ENCODE measurements at regions not wholly inside any gene's neighbourhood (a gene's known extent, or its start where the extent isn't known, plus 50 kb on each side); places are given as distances from the start of the nearest gene placed in this dataset.

DNA sequence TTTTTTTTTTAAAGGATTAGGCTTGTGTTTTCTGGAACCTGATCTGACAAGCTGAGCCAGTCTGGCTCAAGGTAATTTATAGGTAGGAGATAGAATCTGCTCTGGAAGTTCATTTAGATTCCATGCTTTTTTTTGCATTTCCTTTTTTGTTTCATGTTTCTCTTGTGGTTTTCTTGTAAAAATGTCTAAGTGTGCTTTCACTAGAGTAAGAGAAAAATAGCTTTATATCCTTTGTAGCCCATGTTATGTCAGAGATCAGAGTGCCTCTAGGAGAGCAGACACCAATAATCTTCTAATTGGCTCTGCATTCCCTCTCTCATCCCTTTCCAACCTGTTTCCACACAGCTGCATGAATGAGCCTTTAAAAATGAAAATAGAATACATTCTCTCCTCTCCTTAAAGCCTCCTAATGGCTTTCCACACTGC, 389.8 kb upstream of the KCNMB2 start:
- no peak for DNase-seq

- DNase-seq: no peak
Measured at GRCh38 chr3:178147001-178147400, 389.2 kb upstream of the KCNMB2 start.

GRCh38 chr3:178152031-178152806, 384.0 kb upstream of the KCNMB2 start:
- DNase-seq: no peak

DNA sequence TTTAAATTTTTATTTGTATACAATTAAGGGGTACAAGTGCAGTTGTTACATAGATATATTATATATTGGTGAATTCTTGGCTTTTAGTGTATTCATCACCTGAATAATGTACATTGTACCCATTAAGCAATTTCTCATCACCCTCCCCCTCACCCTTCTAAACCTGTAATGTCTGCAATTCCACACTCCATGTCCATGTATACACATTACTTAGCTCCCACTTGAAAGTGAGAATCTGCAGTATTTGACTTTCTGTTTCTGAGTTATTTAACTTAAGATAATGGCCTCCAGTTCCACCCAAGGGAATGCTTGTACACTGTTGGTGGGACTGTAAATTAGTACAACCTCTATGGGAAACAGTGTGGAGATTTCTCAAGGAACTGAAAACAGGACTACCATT, 383.2 kb upstream of the KCNMB2 start:
- DNase-seq: no peak

GRCh38 chr3:178155521-178155920, 380.7 kb upstream of the KCNMB2 start:
- no peak for DNase-seq

DNA sequence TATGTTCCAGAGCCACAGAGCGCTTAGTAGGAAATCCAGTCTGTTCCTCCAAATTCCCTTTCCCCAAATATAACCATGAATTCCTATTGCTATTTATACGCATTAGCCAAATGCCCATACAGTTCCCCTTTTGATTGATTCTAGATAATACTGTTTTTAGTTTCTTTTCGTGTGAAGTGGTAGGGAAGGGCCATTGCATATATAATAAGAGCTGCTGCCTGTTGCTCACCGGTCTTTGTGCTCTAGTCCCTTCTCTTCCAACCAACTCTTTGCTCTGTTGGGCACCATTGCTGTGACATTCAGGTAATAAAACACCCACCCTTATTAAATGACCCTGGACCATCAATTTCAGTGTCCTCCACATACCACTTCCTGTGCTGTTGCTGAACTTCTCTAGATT, 379.9 kb upstream of the KCNMB2 start:
- no peak for DNase-seq

- no peak for DNase-seq
Measured at GRCh38 chr3:178159691-178160220, 376.5 kb upstream of the KCNMB2 start.

- no peak for DNase-seq
Measured at GRCh38 chr3:178169421-178169820, 366.8 kb upstream of the KCNMB2 start.

- peak; percentile 27 for DNase-seq
Measured at GRCh38 chr3:178170698-178171535, 365.3 kb upstream of the KCNMB2 start.

DNA sequence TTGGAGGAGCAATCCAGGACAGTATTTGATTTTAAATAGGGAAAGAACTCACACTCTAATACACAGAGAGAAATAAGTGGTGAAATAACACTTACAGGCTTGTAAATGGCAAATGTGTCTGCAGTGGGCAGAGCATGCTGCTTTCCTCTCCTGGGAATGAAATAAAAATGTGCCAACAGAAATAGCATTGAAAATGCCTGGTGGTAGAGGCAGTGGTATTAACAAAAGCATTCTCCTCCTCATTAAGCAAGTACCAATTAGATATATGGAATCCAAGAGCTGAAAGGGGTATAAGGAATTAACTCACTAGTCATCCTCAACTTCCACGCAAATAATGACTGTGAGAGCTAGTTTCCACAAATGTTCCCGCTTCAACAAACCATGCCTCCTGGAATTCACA, 364.1 kb upstream of the KCNMB2 start:
- DNase-seq: peak; percentile 17

GRCh38 chr3:178174201-178174915, 361.9 kb upstream of the KCNMB2 start:
- no peak for DNase-seq

DNA sequence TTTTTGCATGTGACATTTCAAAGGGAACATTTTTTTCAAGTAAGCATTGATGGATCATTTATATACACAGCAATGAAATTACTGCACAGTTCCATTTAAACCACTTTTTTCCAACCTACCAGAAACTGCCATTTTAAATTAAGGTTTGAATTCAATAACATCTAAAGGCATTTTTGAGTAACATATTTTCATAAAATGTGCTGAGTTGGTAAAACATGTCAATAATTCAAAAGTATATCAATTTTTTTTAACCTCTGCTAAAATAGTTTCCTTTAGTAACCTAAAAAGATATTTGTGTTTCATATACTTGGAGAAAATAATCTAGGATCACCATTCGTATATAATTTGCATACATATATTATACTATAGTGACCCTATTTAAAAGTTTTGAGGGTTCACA, 355.1 kb upstream of the KCNMB2 start:
- DNase-seq: no peak

DNA sequence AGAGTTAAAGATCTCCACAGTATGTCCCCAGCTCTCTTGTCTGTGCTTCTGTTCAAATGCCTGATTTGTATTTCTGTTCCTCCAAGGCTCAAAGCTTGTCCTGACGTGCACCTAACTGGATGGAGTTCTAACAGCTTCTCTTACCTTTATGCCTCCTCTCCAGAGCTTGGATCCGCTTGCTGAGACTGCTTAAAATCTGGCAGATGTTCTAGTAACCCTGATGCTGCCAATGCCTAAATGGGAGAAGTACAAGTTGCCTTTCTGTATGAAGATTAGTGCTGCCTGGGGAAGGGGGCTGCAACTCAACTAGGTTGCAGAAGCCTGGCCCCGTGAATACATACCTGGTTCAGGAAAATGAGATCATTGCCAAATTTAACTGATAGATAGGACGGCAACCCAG, 354.5 kb upstream of the KCNMB2 start:
- DNase-seq: no peak

- peak; percentile 27 for DNase-seq
Measured at GRCh38 chr3:178182337-178182779, 353.9 kb upstream of the KCNMB2 start.

DNA sequence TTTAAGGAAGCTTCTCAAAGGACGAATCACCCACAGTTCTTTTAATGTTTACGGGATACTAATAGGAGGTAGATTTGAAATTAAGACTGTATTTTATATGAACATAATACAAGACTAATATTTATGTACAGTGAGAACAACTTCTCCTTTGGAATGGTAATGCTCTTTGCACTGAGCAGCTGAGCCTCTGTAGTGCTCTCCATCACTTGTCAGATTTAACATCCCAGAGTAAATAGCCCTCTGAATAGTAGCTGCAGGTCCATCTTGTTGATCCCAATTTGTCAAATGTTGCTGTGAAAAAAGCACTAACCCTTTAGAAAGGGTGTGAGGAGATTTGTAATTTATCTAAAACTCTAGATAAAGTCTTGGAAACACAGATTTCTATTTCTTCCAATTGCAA, 351.4 kb upstream of the KCNMB2 start:
- DNase-seq: no peak

- no peak for DNase-seq
Measured at GRCh38 chr3:178186666-178187065, 349.6 kb upstream of the KCNMB2 start.

GRCh38 chr3:178189854-178190253, 346.4 kb upstream of the KCNMB2 start:
- DNase-seq: no peak

DNA sequence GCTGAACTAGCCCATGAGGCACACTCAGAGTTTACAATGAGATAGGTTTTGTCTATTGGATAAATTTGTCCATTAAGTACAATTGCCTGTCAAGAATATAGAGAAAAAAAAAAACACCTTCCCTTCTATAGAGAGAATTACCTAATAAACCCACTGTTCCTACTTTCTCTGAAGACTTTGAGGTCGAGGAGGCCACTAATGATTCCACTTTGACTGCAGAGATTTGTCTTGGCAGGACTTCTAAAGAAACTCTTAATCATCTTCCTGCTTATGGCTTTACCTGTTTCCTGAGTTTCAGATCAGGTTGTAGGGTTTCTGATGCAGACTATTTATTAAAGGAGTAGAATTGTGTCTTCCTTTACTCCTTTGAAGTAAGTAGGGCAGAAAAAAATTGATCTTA, 342.4 kb upstream of the KCNMB2 start:
- no peak for DNase-seq

DNA sequence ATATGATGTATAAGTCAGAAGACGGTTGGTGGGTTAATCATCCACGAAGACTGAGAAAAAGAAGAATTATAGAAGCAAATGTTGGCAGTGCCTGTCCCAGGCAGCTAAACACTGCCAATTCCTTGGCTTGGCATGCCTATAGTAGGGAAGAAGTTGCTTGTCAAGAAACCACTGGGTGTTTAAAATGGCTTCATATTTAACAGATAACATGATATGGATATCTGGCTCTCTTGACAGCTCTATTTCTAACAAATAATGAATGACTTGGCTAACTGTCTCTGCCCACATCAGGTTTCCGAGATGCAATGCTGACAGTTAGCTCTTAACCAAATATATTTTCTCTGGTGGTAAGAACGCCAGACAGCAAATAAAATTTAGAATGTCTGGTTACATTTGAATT, 341.7 kb upstream of the KCNMB2 start:
- DNase-seq: no peak

DNA sequence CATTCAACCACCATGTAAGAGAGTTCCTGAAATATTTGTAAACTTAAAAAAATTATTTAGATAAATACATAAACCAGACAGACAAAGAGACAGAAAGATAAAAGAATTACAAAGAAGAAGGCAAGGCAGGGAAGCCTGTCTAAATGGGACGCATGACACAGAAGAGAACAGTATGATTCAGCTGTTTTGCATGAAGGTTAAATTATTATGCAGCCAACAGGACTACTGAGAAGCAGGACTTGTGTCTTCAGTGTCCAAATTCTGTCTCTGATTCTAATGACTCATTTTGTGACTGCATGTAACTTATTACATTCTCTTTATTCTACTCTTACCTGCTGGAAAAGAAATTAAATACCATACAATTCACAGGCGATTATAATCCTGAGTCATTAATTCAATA, 340.4 kb upstream of the KCNMB2 start:
- DNase-seq: no peak

GRCh38 chr3:178198329-178198728, 337.9 kb upstream of the KCNMB2 start:
- no peak for DNase-seq

- no peak for DNase-seq
Measured at GRCh38 chr3:178200316-178200715, 335.9 kb upstream of the KCNMB2 start.

GRCh38 chr3:178201714-178202113, 334.5 kb upstream of the KCNMB2 start:
- DNase-seq: no peak

All from retina (tissue), 1 donor.